HFFc6 (cell line): ENCODE measurements at regions not wholly inside any gene's neighbourhood (a gene's known extent, or its start where the extent isn't known, plus 50 kb on each side); places are given as distances from the start of the nearest gene placed in this dataset.
"Not testable (repeated sequence)": the region's sequence is repeated elsewhere in the genome, so short reads cannot be mapped to it uniquely, and the experiment has no call there.

Experiments
- DNase-seq: peaks from one replicate; pipeline ENCODE4 v3.0.0-alpha.2; 2018
- H3K27ac Mint-ChIP-seq: 2 replicates; pipeline ENCODE4 v1.8.0; 2020; ENCODE audit warnings: mild to moderate bottlenecking, mixed read lengths
- H3K27me3 Mint-ChIP-seq: 2 replicates; pipeline ENCODE4 v1.8.0; 2021; ENCODE audit warnings: mild to moderate bottlenecking, moderate library complexity, mixed read lengths; ENCODE audit not compliant: insufficient read depth
- H3K36me3 Mint-ChIP-seq: 2 replicates; pipeline ENCODE4 v1.8.0; 2021; ENCODE audit warnings: low read depth, mixed read lengths
- H3K4me1 Mint-ChIP-seq: 2 replicates; pipeline ENCODE4 v1.8.0; 2020; ENCODE audit warnings: low read depth, mixed read lengths
- H3K4me3 Mint-ChIP-seq: 2 replicates; pipeline ENCODE4 v1.8.0; 2020; ENCODE audit warnings: mild to moderate bottlenecking, moderate library complexity, mixed read lengths
- H3K9me3 Mint-ChIP-seq: 2 replicates; pipeline ENCODE4 v1.8.0; 2020; ENCODE audit warnings: mild to moderate bottlenecking, mixed read lengths
- TF ChIP-seq, protein P1 (sequence below): fragments of 200-600 bp; sonication (generic); IDR thresholded peaks from 2 replicates; pipeline ENCODE4 v1.5.0; 2021; ENCODE audit warnings: antibody characterized with exemption, mild to moderate bottlenecking

DNA sequence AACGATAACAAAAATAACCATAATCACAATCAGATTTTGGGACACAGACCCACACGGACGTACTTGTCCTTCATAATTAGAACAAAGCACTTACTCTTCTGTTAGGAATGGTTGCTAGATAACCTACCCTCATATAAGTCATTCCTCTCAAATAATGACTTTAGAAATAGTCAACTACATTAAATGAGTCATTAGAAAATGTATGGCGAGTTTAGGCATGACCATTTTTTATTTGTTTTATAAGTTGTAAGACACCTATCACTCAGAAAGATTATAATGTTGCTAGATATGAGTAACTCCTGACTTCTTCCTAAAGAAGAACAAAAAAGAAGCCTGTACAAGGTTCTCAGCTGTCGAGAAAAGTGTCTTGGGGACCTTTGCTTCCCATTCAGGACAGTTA lies 1637.5 kb upstream of the PCDH7 start:
- no peaks in the 10 kb centered on the region for H3K9me3 Mint-ChIP-seq
- no peak for DNase-seq
- H3K27ac Mint-ChIP-seq, result no peak overlapping the region
- peaks cover 7% of the 10 kb centered on the region; the same call in 1 of the 2 replicates for H3K4me1 Mint-ChIP-seq
- H3K36me3 Mint-ChIP-seq, result no peaks in the 10 kb centered on the region
- H3K4me3 Mint-ChIP-seq, result no peak overlapping the region
- no peaks in the 10 kb centered on the region for H3K27me3 Mint-ChIP-seq
- TF ChIP-seq, protein P1, sequence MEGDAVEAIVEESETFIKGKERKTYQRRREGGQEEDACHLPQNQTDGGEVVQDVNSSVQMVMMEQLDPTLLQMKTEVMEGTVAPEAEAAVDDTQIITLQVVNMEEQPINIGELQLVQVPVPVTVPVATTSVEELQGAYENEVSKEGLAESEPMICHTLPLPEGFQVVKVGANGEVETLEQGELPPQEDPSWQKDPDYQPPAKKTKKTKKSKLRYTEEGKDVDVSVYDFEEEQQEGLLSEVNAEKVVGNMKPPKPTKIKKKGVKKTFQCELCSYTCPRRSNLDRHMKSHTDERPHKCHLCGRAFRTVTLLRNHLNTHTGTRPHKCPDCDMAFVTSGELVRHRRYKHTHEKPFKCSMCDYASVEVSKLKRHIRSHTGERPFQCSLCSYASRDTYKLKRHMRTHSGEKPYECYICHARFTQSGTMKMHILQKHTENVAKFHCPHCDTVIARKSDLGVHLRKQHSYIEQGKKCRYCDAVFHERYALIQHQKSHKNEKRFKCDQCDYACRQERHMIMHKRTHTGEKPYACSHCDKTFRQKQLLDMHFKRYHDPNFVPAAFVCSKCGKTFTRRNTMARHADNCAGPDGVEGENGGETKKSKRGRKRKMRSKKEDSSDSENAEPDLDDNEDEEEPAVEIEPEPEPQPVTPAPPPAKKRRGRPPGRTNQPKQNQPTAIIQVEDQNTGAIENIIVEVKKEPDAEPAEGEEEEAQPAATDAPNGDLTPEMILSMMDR, result no peak

DNA sequence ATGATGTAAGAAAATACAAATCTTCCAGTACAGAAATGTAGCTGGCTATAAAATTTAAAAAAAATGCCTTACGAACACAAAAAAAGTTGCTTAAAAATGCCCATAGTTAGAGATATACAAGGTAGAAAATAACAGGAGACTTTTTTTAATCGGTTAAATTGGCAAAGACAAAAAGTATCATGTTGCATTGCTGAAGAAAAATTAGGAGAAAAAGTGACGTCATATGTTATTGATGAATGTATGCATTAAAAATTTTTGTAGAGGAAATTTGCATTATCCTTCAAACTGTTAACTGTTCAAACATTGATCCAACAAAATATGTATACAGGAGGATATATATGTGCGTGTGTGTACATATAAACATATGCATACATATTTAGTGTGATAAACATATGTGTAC lies 1634.4 kb upstream of the PCDH7 start:
- Mint-ChIP-seq H3K27me3 (no peaks in the 10 kb centered on the region), H3K4me3 (no peak overlapping the region), H3K4me1 (peaks cover 13% of the 10 kb centered on the region), H3K9me3 (no peaks in the 10 kb centered on the region), H3K27ac (no peak overlapping the region), H3K36me3 (no peaks in the 10 kb centered on the region)
- DNase-seq, result no peak
- TF ChIP-seq, protein P1, result no peak

DNA sequence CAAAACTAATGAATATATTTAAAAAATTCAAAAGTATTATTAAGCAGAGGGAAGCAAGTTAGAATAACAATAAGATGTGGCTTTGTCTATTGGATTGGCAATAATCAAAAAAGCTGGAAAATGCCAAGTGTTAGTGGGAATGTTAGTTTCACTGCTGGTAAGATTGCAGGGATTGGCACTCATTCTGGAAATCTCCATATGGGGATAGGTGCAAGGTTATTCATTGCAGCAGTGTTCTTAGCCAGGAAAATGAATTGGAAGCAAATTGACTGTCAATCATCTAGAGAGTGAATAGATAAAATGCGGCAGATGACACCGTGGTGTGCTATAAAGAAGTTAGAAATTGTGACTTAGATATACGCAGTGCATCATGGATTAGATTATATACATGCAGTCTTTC lies 1615.5 kb upstream of the PCDH7 start:
- Mint-ChIP-seq H3K36me3 (no peaks in the 10 kb centered on the region), H3K27ac (no peak overlapping the region), H3K4me1 (peaks cover 48% of the 10 kb centered on the region), H3K27me3 (no peaks in the 10 kb centered on the region), H3K9me3 (no peaks in the 10 kb centered on the region), H3K4me3 (no peak overlapping the region)
- no peak for DNase-seq
- TF ChIP-seq, protein P1, result no peak

DNA sequence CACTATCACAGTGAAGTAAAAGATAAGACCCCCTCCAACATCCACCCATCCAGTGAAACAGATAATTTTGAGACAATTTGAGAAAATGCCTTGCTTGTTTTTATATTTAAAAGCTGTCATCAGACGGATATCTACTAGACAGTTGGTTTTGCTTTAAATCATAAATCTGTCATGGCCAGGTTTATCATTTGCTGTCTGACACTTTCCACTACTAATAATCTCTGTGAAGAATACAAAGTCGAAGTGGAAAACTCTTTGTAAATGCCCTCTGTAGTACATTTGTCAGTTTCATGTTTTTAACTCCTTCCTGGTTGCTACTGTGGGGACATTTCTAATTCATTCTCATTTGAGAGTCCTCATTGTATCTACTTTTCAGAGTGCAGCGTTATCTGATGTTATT lies 1606.2 kb upstream of the PCDH7 start:
- no peak for DNase-seq
- H3K4me3 Mint-ChIP-seq, result peak overlapping the region; percentile 80; the same call in 1 of the 2 replicates
- no peak overlapping the region; the same call in 1 of the 2 replicates for H3K27ac Mint-ChIP-seq
- no peaks in the 10 kb centered on the region for H3K9me3 Mint-ChIP-seq
- H3K4me1 Mint-ChIP-seq, result peaks cover 38% of the 10 kb centered on the region
- H3K36me3 Mint-ChIP-seq, result peaks cover 3% of the 10 kb centered on the region; the same call in 1 of the 2 replicates
- peaks cover 2% of the 10 kb centered on the region; the same call in 1 of the 2 replicates for H3K27me3 Mint-ChIP-seq
- TF ChIP-seq, protein P1, result no peak

DNA sequence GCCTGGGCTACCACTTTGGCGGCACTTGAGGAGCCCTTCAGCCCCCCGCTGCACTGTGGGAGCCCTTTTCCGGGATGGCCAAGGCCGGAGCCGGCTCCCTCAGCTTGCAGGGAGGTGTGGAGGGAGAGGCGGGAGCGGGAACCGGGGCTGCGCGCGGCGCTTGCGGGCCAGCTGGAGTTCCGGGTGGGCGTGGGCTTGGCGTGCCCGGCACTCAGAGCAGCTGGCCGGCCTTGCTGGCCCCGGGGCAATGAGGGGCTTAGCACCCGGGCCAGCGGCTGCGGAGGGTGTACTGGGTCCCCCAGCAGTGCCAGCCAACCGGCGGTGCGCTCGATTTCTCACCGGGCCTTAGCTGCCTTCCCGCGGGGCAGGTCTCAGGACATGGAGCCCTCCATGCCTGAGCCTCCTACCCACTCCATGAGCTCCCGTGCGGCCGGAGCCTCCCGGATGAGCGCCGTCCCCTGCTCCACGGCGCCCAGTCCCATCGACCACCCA lies 1602.9 kb upstream of the PCDH7 start:
- not testable (repeated sequence) for H3K36me3 Mint-ChIP-seq, H3K9me3 Mint-ChIP-seq, H3K27me3 Mint-ChIP-seq, H3K4me3 Mint-ChIP-seq, H3K27ac Mint-ChIP-seq, DNase-seq
- H3K4me1 Mint-ChIP-seq, result peaks cover 39% of the 10 kb centered on the region

DNA sequence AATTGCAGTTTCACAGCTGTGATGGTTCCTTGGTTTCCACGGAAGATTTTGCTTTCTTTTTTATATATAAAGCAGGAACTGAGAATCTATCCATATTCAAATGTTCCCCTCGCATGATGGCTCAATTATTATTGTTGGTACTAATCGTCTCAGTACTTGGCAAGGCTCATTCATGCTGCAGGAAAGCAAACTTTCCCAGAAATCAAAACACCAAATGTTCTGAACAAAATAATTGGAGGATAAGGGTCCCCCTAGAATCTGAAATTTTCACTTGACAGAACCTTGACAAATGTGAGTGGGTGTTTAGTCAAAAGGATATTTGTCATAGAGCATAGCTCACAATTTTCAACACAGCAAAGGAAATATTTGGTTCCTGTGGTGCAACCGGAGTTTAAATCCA lies 1598.6 kb upstream of the PCDH7 start:
- H3K36me3 Mint-ChIP-seq, result peaks cover 5% of the 10 kb centered on the region; the same call in 1 of the 2 replicates
- H3K27me3 Mint-ChIP-seq, result no peaks in the 10 kb centered on the region; the same call in 1 of the 2 replicates
- H3K4me1 Mint-ChIP-seq, result peaks cover 29% of the 10 kb centered on the region; the same call in 1 of the 2 replicates
- no peaks in the 10 kb centered on the region for H3K9me3 Mint-ChIP-seq
- DNase-seq, result no peak
- no peak overlapping the region for H3K4me3 Mint-ChIP-seq
- TF ChIP-seq, protein P1, result no peak
- no peak overlapping the region for H3K27ac Mint-ChIP-seq
